ENCODE measurements at regions not wholly inside any gene's neighbourhood (a gene's known extent, or its start where the extent isn't known, plus 50 kb on each side); places are given as distances from the start of the nearest gene placed in this dataset.
A peak's percentile ranks its signal among the peaks of the same experiment; 100 is the strongest.

DNA sequence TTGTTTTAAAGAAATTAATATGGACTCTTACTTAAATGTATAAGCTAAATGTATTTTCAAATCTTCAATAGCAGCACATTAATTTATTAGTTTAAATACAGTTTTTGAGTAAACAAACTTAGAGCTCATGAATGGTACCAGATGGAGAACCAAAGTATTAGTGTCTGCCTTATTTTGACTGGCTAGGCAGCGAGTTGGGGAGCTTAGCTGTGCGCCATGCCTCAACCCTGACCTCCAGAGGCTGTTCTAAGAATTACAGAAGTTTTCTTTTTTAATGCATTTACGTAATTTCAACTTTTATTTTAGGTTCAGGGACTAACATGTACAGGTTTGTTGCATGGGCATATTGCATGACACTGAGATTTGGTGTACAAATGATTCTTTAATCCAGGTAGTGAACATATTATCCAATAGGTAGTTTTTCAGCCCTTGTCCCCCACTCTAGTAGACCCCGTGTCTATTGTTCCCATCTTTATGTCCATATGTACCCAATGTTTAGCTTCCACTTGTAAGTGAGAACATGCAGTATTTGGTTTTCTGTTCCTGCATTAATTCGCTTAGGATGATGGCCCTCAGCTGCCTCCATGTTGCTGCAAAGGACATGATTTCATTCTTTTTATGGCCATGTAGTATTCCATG is 166.8 kb downstream of the IQUB start:
- TF ChIP-seq, protein P1, sequence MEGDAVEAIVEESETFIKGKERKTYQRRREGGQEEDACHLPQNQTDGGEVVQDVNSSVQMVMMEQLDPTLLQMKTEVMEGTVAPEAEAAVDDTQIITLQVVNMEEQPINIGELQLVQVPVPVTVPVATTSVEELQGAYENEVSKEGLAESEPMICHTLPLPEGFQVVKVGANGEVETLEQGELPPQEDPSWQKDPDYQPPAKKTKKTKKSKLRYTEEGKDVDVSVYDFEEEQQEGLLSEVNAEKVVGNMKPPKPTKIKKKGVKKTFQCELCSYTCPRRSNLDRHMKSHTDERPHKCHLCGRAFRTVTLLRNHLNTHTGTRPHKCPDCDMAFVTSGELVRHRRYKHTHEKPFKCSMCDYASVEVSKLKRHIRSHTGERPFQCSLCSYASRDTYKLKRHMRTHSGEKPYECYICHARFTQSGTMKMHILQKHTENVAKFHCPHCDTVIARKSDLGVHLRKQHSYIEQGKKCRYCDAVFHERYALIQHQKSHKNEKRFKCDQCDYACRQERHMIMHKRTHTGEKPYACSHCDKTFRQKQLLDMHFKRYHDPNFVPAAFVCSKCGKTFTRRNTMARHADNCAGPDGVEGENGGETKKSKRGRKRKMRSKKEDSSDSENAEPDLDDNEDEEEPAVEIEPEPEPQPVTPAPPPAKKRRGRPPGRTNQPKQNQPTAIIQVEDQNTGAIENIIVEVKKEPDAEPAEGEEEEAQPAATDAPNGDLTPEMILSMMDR (conservative IDR thresholded peaks at IDR 0.05; ENCODE audit: low read depth) = peak; percentile 91
- DNase-seq (ENCODE audit: low spot score) = peak; percentile 34
- no peak overlapping the region for H3K27ac ChIP-seq
- ChIA-PET CTCF (interaction anchor here (0.6 to 1.0 kb wide), 2 partner anchors 160 to 1668 kb away, joined by 3 to 4 read pairs; no protein-coding TSS in a partner anchor), POLR2A (ENCODE audit: low non-redundant PET) (no interaction called here)

GRCh38 chr7:123367031-123367430 is 167.3 kb upstream of the SLC13A1 start:
- POLR2A ChIA-PET (ENCODE audit: low non-redundant PET) = no interaction called here
- TF ChIP-seq, protein P1 (conservative IDR thresholded peaks at IDR 0.05; ENCODE audit: low read depth) = no peak
- CTCF ChIA-PET = interaction anchor here (0.6 to 1.0 kb wide), 2 partner anchors 159 to 1668 kb away, joined by 3 to 4 read pairs; no protein-coding TSS in a partner anchor
- no peak for DNase-seq (ENCODE audit: low spot score)
- H3K27ac ChIP-seq = no peak overlapping the region

GRCh38 chr7:123366626-123367025 is 166.9 kb upstream of the SLC13A1 start:
- H3K27ac ChIP-seq = no peak overlapping the region
- TF ChIP-seq, protein P1 (conservative IDR thresholded peaks at IDR 0.05; ENCODE audit: low read depth) = no peak
- DNase-seq (ENCODE audit: low spot score) = no peak
- ChIA-PET CTCF (interaction anchor here (1.0 kb wide), 1 partner anchor 159 kb away, joined by 4 read pairs; no protein-coding TSS in a partner anchor), POLR2A (ENCODE audit: low non-redundant PET) (no interaction called here)

DNA sequence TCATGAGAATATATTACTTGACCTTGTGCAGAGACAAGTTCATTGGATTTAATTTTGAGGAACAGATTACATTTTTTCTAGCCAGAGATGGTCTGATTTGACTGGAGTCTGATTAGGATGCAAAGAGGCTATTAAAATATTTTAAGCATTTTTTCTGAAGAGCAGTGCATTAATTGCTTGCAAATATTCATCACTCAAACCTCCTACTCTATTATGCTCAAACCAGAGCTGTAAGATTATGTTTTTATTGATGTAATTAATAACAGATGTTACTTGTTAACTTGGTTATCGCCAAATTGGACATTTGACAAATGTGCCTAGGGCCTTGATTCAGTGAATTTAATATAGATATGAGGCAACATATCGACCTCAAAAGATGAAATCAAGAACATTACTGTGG is 160.9 kb upstream of the SLC13A1 start:
- TF ChIP-seq, protein P1 (conservative IDR thresholded peaks at IDR 0.05; ENCODE audit: low read depth) = no peak
- ChIA-PET POLR2A (ENCODE audit: low non-redundant PET) (no interaction called here), CTCF (no interaction called here)
- no peak for DNase-seq (ENCODE audit: low spot score)
- H3K27ac ChIP-seq = no peak overlapping the region

DNA sequence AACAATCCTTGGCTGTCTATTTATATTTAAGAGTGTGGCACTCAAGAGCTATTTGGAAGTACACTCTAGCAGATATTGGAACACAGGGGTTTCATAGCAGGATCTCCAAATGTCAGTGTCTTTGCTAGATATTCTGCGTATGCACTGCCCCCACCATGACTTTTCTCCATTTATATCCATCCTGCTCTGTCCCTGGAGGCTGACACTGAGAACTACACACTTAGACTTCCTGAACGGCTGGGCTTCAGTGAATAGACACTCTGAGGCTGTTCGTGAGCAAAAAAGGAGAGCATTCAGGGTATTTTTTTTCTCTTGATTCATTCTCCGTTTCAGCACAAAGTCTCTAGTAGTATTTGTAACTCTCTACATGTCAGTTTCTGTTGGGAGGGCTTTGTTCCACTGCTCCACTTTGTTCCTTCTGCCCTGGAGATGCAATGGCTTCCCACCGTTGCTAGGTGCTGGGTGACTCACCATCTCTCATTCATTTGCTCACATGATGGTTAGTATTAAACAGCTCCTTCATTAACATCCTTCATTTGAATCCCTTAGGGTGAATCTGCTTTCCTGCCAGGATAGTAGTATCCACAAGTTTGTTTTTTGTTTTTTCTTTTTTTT is 155.9 kb upstream of the SLC13A1 start:
- DNase-seq (ENCODE audit: low spot score) = no peak
- ChIA-PET POLR2A (ENCODE audit: low non-redundant PET) (no interaction called here), CTCF (no interaction called here)
- H3K27ac ChIP-seq = no peak overlapping the region
- TF ChIP-seq, protein P1 (conservative IDR thresholded peaks at IDR 0.05; ENCODE audit: low read depth) = no peak

- CTCF ChIA-PET = interaction anchor here (0.5 kb wide), 1 partner anchor 78 kb away, joined by 3 read pairs; no protein-coding TSS in a partner anchor
- POLR2A ChIA-PET (ENCODE audit: low non-redundant PET) = no interaction called here
- DNase-seq (ENCODE audit: low spot score) = no peak
- TF ChIP-seq, protein P1 (conservative IDR thresholded peaks at IDR 0.05; ENCODE audit: low read depth) = no peak
- H3K27ac ChIP-seq = no peak overlapping the region
Measured at GRCh38 chr7:123352973-123353372, 153.2 kb upstream of the SLC13A1 start.

Data from RWPE1 (cell line).